K562 (cell line): ENCODE measurements at regions not wholly inside any gene's neighbourhood (a gene's known extent, or its start where the extent isn't known, plus 50 kb on each side); places are given as distances from the start of the nearest gene placed in this dataset.

ENCODE experiments used
- ARID3A ChIP-seq: IDR thresholded peaks from 2 replicates; pipeline ENCODE4 v1.6.1; 2012; ENCODE audit warnings: low read depth, low read length, improper control_type of control experiment, borderline replicate concordance
- CBX2 ChIP-seq: fragments of 200-600 bp; sonication (generic); IDR thresholded peaks from one replicate; pipeline ENCODE4 v1.6.1; 2012; ENCODE audit warnings: mild to moderate bottlenecking, low read length, inconsistent platforms; ENCODE audit not compliant: insufficient read depth, poor library complexity, severe bottlenecking
- LCOR ChIP-seq: sonication (generic); formaldehyde crosslinking; IDR thresholded peaks from 2 replicates; pipeline ENCODE4 v1.8.0; 2022; ENCODE audit warnings: mild to moderate bottlenecking, missing genetic modification reagents
- MTA2 ChIP-seq: fragments of 450-650 bp; IDR thresholded peaks from 2 replicates; pipeline ENCODE4 v1.6.1; 2016; ENCODE audit warnings: low read depth
- NCOA4 ChIP-seq: fragments of 450-650 bp; IDR thresholded peaks from 2 replicates; pipeline ENCODE4 v1.6.1; 2018; ENCODE audit warnings: mild to moderate bottlenecking; ENCODE audit not compliant: partially characterized antibody
- SIN3A ChIP-seq, 2 experiments: fragments of 150-350 bp in 1 of 2; IDR thresholded peaks; 2 replicates each; pipeline ENCODE4 v1.6.1; 2011 to 2016; ENCODE audit warnings: borderline replicate concordance in 2 of 2, low read depth in 2 of 2, low read length in 2 of 2, mild to moderate bottlenecking in 2 of 2, moderate library complexity in 2 of 2; ENCODE audit not compliant: control insufficient read depth in 1 of 2
- SMAD3 ChIP-seq: fragments of 450-650 bp; formaldehyde crosslinking; conservative IDR thresholded peaks from 2 replicates; pipeline ENCODE4 v1.4.0; 2020; ENCODE audit warnings: mild to moderate bottlenecking
- TF ChIP-seq, protein P1 (sequence below), 2 experiments: fragments of 450-650 bp; IDR thresholded peaks; 2 replicates each; pipeline ENCODE4 v1.6.1; 2016; ENCODE audit warnings: mild to moderate bottlenecking in 2 of 2, borderline replicate concordance in 1 of 2, low read depth in 1 of 2, moderate library complexity in 1 of 2

- TF ChIP-seq LCOR (CRISPR knock-in tag) (no peak), CBX2 (no peak), SMAD3 (CRISPR knock-in tag) (no peak), ARID3A (no peak), NCOA4 (no peak), MTA2 (no peak), SIN3A (IDR thresholded peaks at IDR 0.05; ENCODE audit: borderline replicate concordance in 2 of 2, control insufficient read depth in 1 of 2, low read depth in 2 of 2, low read length in 2 of 2) (no peak)
- TF ChIP-seq, protein P1, sequence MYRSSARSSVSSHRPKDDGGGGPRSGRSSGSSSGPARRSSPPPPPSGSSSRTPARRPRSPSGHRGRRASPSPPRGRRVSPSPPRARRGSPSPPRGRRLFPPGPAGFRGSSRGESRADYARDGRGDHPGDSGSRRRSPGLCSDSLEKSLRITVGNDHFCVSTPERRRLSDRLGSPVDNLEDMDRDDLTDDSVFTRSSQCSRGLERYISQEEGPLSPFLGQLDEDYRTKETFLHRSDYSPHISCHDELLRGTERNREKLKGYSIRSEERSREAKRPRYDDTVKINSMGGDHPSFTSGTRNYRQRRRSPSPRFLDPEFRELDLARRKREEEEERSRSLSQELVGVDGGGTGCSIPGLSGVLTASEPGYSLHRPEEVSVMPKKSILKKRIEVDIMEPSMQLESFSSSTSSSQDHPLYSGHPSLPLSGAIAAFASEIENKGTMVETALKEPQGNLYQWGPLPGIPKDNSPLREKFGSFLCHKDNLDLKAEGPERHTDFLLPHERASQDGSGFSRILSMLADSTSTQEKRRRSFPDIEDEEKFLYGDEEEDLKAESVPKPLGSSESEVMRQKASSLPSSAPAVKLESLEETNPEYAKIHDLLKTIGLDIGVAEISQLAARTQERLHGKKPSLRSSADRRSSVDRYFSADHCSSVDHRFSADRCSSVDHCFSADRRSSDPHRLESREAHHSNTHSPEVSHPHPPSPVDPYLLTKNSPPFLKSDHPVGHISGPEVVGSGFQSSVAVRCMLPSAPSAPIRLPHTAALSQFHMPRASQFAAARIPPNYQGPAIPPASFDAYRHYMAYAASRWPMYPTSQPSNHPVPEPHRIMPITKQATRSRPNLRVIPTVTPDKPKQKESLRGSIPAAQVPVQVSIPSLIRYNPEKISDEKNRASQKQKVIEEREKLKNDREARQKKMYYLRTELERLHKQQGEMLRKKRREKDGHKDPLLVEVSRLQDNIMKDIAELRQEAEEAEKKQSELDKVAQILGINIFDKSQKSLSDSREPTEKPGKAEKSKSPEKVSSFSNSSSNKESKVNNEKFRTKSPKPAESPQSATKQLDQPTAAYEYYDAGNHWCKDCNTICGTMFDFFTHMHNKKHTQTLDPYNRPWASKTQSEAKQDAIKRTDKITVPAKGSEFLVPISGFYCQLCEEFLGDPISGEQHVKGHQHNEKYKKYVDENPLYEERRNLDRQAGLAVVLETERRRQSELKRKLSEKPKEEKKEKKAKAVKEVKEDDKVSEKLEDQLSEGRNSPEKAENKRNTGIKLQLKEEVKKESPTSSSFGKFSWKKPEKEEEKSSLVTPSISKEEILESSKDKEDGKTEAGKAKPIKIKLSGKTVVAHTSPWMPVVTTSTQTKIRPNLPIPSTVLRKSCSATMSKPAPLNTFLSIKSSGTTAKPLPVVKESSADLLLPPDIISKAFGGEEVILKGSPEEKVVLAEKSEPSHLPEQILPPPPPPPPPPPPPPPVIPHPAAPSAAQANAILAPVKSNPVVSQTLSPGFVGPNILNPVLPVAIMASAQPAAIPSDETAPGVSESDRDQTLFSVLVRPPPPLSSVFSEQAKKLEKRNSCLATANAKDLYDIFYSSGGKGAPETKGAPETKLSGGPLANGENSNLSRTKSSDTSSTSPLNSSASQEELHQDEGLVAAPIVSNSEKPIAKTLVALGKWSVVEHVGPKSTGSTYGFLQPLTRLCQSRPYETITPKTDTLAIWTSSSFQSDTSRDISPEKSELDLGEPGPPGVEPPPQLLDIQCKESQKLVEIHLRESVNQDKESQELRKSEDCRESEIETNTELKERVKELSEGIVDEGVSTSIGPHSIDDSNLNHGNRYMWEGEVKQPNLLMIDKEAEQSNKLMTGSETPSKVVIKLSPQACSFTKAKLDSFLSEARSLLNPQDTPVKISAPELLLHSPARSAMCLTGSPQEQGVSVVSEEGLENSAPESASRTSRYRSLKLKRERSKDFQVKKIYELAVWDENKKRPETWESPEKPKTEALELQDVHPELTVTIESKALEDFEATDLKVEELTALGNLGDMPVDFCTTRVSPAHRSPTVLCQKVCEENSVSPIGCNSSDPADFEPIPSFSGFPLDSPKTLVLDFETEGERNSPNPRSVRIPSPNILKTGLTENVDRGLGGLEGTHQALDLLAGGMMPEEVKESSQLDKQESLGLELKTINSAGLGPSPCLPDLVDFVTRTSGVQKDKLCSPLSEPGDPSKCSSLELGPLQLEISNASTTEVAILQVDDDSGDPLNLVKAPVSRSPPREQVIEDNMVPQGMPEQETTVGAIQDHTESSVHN (IDR thresholded peaks at IDR 0.05; ENCODE audit: borderline replicate concordance in 1 of 2, low read depth in 1 of 2): no peak
Measured at GRCh38 chr11:112697391-112698178, 263.6 kb upstream of the NCAM1 start (continued).
